ENCODE measurements at regions not wholly inside any gene's neighbourhood (a gene's known extent, or its start where the extent isn't known, plus 50 kb on each side); places are given as distances from the start of the nearest gene placed in this dataset.

DNA sequence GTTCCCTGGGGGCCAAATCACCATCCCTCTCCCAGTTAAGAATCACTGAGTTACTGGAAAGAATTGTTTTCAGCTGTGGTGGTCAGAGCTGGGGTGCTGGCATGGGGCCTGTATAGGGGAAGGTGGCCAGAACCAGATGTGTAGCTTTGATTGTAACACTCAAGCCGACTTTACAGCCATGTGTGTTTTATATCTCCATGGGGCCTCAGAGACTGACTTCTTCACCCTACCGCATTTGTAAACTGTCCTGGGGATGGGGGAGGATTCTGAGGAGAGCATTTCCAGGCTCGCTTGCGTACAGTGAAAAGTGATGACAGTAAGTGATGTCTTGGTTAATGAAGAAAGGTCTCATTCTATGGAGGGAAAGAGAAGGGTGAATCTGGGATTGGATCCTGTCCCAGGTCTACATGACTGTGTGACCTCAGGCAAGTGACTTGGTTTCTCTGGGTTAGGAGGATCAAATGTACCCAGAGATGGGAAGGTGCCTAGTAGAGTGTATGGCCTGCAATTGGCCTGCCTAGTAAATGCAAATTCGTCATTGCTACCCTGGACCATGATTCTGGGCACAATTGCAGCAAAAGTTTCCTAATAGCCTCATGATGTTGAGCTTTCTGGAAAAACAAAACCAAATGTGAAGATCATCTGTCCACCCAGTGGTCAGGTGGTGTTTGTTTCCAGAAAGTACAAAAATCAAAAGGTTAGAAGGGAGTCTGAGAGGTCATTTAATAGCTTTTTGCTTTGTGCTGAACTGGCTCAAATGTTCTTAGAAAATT is 49.7 kb upstream of the RCC2 start:
- H3K4me3 Mint-ChIP-seq, result no peak overlapping the region
- DNase-seq, result no peak
- peaks cover 6% of the 10 kb centered on the region for H3K4me1 Mint-ChIP-seq
- H3K36me3 Mint-ChIP-seq (ENCODE audit: low read depth), result no peaks in the 10 kb centered on the region
- ChIA-PET CTCF (interaction anchor here (0.6 to 0.7 kb wide), 2 partner anchors 117 to 207 kb away, joined by 3 to 4 read pairs; no protein-coding TSS in a partner anchor), POLR2A (interaction anchor here (0.5 kb wide), 1 partner anchor 68 kb away, joined by 3 read pairs; no protein-coding TSS in a partner anchor)
- no peak overlapping the region for H3K27ac Mint-ChIP-seq
- no peaks in the 10 kb centered on the region for H3K9me3 Mint-ChIP-seq
- H3K27me3 Mint-ChIP-seq, result no peaks in the 10 kb centered on the region

Data from activated CD4-positive, alpha-beta T cell treated with anti-CD3 and anti-CD28 coated beads, Interleukin-2, amount 10 ng/mL, durations not matched to agents 7 days and 5 days (primary cell).